D721Med (cell line): ENCODE measurements at regions not wholly inside any gene's neighbourhood (a gene's known extent, or its start where the extent isn't known, plus 50 kb on each side); places are given as distances from the start of the nearest gene placed in this dataset.

Experiments
- DNase-seq: peaks from one replicate; pipeline ENCODE4 v3.0.0; 2011; ENCODE audit warnings: low spot score; ENCODE audit not compliant: insufficient read length
- FAIRE-seq: peaks from 2 replicates; lab custom pipeline; 2011; peaks lifted over from hg19 to GRCh38; lab: Jason Lieb, UNC
- CTCF ChIP-seq: IDR thresholded peaks from 2 replicates; pipeline ENCODE4 v1.5.1; 2012; ENCODE audit warnings: mild to moderate bottlenecking, control low read depth; ENCODE audit not compliant: insufficient read depth; ENCODE audit errors: missing control alignments

- DNase-seq: no peak
- no peak for FAIRE-seq
- TF ChIP-seq CTCF: no peak
These were observed 70.8 kb upstream of the STK17B start for GRCh38 chr2:196242131-196242620.

- FAIRE-seq: no peak
- no peak for DNase-seq
- TF ChIP-seq CTCF: no peak
These were observed 73.1 kb upstream of the STK17B start for GRCh38 chr2:196244516-196244915.

GRCh38 chr2:196244966-196245365 lies 73.6 kb upstream of the STK17B start:
- no peak for TF ChIP-seq CTCF
- no peak for DNase-seq
- FAIRE-seq: no peak

- no peak for TF ChIP-seq CTCF
- FAIRE-seq (no peak), DNase-seq (no peak)
These were observed 74.2 kb upstream of the STK17B start for GRCh38 chr2:196245378-196246140.

- FAIRE-seq (no peak), DNase-seq (no peak)
- TF ChIP-seq CTCF: no peak
These were observed 76.0 kb upstream of the STK17B start for GRCh38 chr2:196247114-196247975.

GRCh38 chr2:196247976-196248280 lies 76.5 kb upstream of the STK17B start:
- TF ChIP-seq CTCF: no peak
- FAIRE-seq (no peak), DNase-seq (no peak)

- no peak for FAIRE-seq
- no peak for TF ChIP-seq CTCF
- DNase-seq: no peak
These were observed 77.2 kb upstream of the STK17B start for GRCh38 chr2:196248467-196249094.
